Hindlimb muscle (tissue), 1 donor: ENCODE measurements at regions not wholly inside any gene's neighbourhood (a gene's known extent, or its start where the extent isn't known, plus 50 kb on each side); places are given as distances from the start of the nearest gene placed in this dataset.
"Not testable (repeated sequence)": the region's sequence is repeated elsewhere in the genome, so short reads cannot be mapped to it uniquely, and the experiment has no call there.

Experiments used
- DNase-seq: peaks from one replicate; pipeline ENCODE4 v3.0.0-alpha.2; 2013

DNA sequence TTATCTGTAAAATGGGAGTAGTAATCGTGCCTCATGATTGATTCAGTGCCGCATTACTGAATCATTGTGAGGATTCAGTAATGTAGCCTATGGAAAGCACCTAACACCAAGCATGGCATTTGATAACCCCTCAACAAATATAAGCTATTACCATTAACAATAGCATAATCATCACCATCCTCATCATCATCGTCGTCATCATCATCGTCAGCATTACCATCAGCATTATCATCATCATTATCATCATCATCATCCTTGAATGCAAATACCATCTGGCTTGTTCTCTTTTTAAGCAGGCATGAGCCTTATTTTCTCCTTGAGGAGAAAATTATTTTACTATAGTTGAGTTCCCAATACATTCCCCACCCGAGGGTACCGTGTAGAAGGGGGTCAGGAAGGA is 115.4 kb upstream of the PTPRG start:
- DNase-seq, result no peak

DNA sequence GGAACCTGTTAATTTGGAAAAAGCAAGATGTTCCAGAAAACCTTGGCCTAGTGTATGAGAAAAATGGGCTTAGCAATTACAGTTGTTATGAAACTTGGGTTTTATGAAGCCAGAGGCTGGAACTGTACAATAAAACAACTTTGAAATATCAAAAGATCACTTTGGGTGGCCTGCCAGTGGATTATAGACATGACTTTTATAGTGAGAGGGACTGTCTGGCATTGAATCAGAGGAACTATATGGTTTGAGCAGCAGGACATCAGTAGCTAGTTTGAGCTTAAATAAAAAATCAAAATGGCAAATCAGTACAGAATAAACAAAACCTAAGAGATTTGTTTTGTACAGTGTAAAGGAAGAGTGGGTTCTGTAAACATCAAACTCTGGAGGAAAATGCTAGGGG is 115.0 kb upstream of the PTPRG start:
- no peak for DNase-seq

- no peak for DNase-seq
These were observed 113.0 kb upstream of the PTPRG start for GRCh38 chr3:61448378-61448777.

DNA sequence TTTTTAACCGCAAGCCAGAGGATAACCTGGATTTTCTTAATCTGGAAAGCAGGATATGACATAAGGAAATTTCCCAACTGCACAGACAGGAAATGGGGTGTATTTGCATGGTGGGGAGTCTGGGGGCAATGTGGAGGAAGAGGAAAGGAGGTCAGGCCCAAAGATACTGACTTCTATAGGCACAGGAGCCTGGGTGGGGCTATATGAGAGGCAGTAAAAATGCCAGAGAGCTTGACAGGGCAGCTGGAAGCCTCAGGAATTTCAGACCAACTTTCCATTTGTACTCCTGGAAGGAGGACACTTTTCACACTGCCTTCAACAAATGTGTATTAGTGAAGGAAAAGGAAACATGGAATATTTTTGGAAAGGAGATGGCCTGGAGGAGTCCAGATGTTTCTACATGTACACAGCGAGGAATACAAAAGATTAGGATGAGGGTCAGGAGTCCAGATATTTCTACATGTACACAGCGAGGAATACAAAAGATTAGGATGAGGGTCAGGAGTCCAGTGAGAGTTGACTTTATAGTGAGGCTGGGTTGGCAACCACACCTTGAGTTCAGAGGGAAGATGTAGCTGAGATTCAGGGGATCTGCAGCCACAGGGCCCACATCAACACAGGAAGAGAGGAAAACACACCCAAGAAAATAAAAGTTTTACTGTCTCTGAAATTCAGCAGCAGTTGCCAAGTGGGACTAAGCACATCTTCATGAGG is 111.9 kb upstream of the PTPRG start:
- no peak for DNase-seq

- DNase-seq, result no peak
These were observed 110.5 kb upstream of the PTPRG start for GRCh38 chr3:61450866-61451265.

DNA sequence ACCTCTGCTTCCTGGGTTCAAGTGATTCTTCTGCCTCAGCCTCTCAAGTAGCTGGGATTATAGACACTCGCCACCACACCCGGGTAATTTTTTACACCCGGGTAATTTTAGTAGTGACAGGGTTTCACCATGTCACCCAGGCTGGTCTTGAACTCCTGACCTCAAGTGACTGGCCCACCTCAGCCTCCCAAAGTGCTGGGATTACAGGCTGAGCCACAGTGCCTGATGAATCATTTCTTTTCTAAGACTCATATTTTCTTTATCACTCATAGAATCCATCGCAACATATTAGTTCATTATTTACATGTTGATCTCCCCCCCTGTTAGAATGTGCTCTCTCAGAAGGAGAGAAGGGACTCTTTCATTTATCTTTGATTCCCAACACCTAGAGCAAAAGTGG is 109.5 kb upstream of the PTPRG start:
- DNase-seq, result no peak

DNA sequence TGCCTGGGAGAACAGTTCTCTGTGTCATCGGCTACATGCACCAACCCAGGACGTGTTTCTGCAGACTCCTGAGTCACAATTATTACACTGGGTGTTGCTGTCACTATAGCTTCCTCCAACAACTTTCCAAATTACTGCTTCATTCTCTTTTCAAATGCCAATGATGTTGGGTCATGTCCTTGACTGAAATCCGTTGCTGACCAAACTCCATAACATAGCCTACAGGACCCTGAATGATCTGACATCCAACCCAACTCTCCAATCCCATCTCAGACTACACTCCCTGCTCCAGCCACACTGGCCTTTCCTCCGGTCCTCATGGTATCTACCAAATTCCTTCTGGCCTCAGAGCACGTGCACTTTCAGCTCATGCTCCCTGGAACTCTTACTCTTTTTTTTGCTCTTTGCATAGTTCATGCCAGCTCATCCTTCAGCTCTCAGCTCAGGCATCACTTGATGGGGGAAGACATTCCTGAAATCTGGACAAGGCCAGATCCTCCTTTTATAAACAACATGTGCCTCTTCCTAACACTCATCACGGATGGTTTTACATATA is 108.8 kb upstream of the PTPRG start:
- DNase-seq, result no peak

- DNase-seq, result no peak
These were observed 107.3 kb upstream of the PTPRG start for GRCh38 chr3:61454006-61454585.

- DNase-seq, result no peak
These were observed 106.6 kb upstream of the PTPRG start for GRCh38 chr3:61454801-61455200.

GRCh38 chr3:61460636-61461035 is 100.7 kb upstream of the PTPRG start:
- no peak for DNase-seq

GRCh38 chr3:61463191-61463590 is 98.2 kb upstream of the PTPRG start:
- DNase-seq, result no peak

DNA sequence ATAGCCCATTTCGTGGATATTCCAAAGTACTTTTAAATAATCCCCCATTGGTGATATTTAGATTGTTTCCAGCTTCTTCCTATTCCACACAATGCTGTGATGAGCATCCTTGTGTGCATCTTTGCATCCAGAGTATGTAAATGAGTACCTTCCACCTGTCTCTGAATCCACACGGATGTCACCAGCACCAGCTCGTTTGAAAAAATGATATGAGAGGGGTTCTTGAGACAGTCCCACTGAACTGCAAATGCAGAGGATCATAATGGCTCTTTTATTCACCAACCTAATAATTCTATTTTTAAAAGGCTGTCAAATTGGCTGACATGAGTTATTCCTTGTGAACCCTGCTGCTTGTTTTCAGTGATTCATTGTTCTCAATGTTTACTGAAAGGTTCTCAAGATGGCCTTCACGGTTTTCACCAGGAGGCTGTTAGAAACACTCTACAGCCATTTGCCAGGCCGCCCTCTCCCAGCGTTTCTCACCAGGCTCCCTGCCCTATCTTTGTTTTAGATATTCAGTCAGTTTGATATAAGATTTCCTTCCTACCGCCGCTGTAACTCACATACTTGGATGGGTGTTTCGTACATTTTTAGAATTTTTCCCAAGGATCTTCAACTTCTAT is 96.7 kb upstream of the PTPRG start:
- DNase-seq, result no peak

- no peak for DNase-seq
These were observed 95.0 kb upstream of the PTPRG start for GRCh38 chr3:61466357-61466756.

DNA sequence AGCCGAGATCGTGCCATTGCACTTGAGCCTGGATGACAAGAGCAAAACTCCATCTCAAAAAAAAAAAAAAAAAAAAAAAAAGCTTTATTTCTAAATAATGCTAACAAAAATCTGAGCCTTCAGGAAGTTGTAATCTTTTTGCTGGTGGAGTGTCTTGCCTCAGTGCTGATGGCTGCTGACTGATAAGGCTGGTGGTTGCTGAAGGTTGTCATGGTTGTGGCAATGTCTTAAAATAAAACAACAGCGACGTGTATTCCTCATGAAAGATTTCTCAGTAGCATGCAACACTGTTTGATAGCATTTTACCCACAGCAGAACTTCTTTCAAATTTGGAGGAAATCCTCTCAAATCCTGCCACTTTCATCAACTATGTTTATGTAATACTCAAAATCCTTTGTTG is 77.4 kb upstream of the PTPRG start:
- DNase-seq, result no peak

DNA sequence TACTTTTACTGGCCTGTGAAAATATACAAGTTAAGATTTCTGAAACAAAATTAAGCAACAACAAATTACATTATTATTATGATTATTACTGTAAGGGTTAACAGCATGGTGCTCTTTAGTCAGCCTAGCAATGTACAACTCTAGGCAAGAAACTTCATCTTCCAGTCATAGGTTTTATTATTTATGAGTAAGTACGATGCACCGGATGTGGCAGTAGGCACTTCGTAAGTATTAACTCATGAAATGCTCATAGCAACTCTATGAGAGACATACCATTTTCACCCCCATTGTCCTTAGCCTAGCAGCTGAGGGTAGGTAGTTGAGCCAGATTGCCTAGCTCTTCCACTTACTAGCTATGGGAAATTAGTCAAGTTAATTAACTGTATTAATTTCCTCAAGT is 68.0 kb upstream of the PTPRG start:
- DNase-seq, result no peak

DNA sequence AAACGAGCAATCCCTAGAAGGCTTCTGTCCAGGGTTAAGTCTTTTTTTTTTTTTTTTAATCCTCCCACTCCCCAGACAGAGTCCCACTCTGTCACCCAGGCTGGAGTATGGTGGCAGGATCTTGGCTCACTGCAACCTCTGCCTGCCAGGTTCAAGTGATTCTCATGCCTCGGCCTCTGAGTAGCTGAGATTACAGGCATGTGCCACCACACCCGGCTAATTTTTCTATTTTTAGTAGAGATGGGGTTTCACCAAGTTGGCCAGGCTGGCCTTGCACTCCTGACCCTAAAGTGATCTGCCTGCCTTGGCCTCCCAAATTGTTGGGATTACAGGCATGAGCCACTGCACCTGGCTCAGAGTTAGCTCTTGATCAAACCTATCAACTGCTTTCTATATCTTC is 67.1 kb upstream of the PTPRG start:
- not testable (repeated sequence) for DNase-seq

- DNase-seq, result no peak
These were observed 63.9 kb upstream of the PTPRG start for GRCh38 chr3:61497463-61497862.

GRCh38 chr3:61505197-61505596 is 56.2 kb upstream of the PTPRG start:
- DNase-seq, result no peak

- no peak for DNase-seq
These were observed 53.4 kb upstream of the PTPRG start for GRCh38 chr3:61507946-61508345.
